SK-N-SH (cell line): ENCODE measurements at regions not wholly inside any gene's neighbourhood (a gene's known extent, or its start where the extent isn't known, plus 50 kb on each side); places are given as distances from the start of the nearest gene placed in this dataset.

Source experiments
- CTCF ChIA-PET: fragments of 300-600, 350-600 bp; formaldehyde crosslinking; extraction: SDS; loops from one replicate; lab custom pipeline; 2021; lab: Yijun Ruan, JAX
- POLR2A ChIA-PET: fragments of 350-600 bp; sonication (Branson Sonifier 250); formaldehyde crosslinking; extraction: SDS; loops from one replicate; lab custom pipeline; 2020; ENCODE audit warnings: antibody characterized with exemption, inconsistent platforms; lab: Yijun Ruan, JAX
- DNase-seq: peaks from one replicate; pipeline ENCODE4 v3.0.0; 2012
- H2AFZ ChIP-seq: fragments of 200-600 bp; sonication (generic); 2 replicates; pipeline ENCODE4 v1.8.1; 2016; ENCODE audit warnings: antibody characterized with exemption, mild to moderate bottlenecking, low read depth
- H3F3A ChIP-seq: fragments of 200-600 bp; sonication (generic); replicated peaks from 2 replicates; pipeline ENCODE3; 2016; ENCODE audit warnings: antibody characterized with exemption, mild to moderate bottlenecking; ENCODE audit not compliant: insufficient read depth
- H3K27ac ChIP-seq, 2 experiments: fragments of 200-500 bp in 1 of 2; fragments of 200-600 bp in 1 of 2; sonication (Bioruptor generic) in 1 of 2; sonication (generic), shearing (Covaris generic) in 1 of 2; 2 replicates each; pipeline versions ENCODE4 v1.5.1 to v1.6.1; 2014 to 2016; ENCODE audit warnings: low read depth in 2 of 2, inconsistent platforms in 1 of 2, low read length in 1 of 2, mild to moderate bottlenecking in 1 of 2, mixed read lengths in 1 of 2
- H3K27me3 ChIP-seq: fragments of 200-600 bp; sonication (generic), shearing (Covaris generic); 2 replicates; pipeline ENCODE4 v1.6.1; 2016; ENCODE audit warnings: mixed run types; ENCODE audit not compliant: insufficient read depth
- H3K36me3 ChIP-seq, 2 experiments: fragments of 200-500 bp in 1 of 2; fragments of 200-600 bp in 1 of 2; sonication (Bioruptor generic) in 1 of 2; sonication (generic) in 1 of 2; replicated peaks in 1 of 2; 2 replicates each; pipeline versions ENCODE3 to v1.5.1; 2014 to 2016; ENCODE audit warnings: low read length in 1 of 2, mild to moderate bottlenecking in 1 of 2; ENCODE audit not compliant: insufficient read depth in 2 of 2, control insufficient read depth in 1 of 2
- H3K4me1 ChIP-seq, 2 experiments: fragments of 200-500 bp in 1 of 2; fragments of 200-600 bp in 1 of 2; sonication (Bioruptor generic) in 1 of 2; sonication (generic), shearing (Covaris generic) in 1 of 2; 2 replicates each; pipeline versions ENCODE4 v1.5.1 to v1.6.1; 2014 to 2016; ENCODE audit warnings: low read depth in 1 of 2, low read length in 1 of 2, mixed run types in 1 of 2; ENCODE audit not compliant: insufficient read depth in 2 of 2, control insufficient read depth in 1 of 2
- H3K4me2 ChIP-seq: fragments of 200-600 bp; sonication (generic), shearing (Covaris generic); 2 replicates; pipeline ENCODE4 v1.6.1; 2017; ENCODE audit warnings: mixed run types
- H3K4me3 ChIP-seq, 2 experiments: fragments of 200-500 bp in 1 of 2; fragments of 200-600 bp in 1 of 2; sonication (Bioruptor generic) in 1 of 2; sonication (generic), shearing (Covaris generic) in 1 of 2; 2 replicates each; pipeline versions ENCODE4 v1.5.1 to v1.8.1; 2014 to 2016; ENCODE audit warnings: low read depth in 2 of 2, inconsistent platforms in 1 of 2, low read length in 1 of 2, mild to moderate bottlenecking in 1 of 2, mixed read lengths in 1 of 2, moderate library complexity in 1 of 2
- H3K79me2 ChIP-seq: fragments of 200-600 bp; sonication (generic); 2 replicates; pipeline ENCODE4 v1.8.1; 2017; ENCODE audit warnings: mild to moderate bottlenecking; ENCODE audit not compliant: insufficient read depth
- H3K9ac ChIP-seq: fragments of 200-600 bp; sonication (generic); 2 replicates; pipeline ENCODE4 v1.6.1; 2017; ENCODE audit warnings: mixed run types
- H3K9me2 ChIP-seq: fragments of 200-600 bp; sonication (generic); 2 replicates; pipeline ENCODE4 v1.6.1; 2017; ENCODE audit warnings: mixed run types
- H3K9me3 ChIP-seq: fragments of 200-600 bp; sonication (generic); 2 replicates; pipeline ENCODE4 v1.6.1; 2017; ENCODE audit warnings: mixed run types, mild to moderate bottlenecking, moderate library complexity
- H4K20me1 ChIP-seq: fragments of 200-600 bp; sonication (generic); 2 replicates; pipeline ENCODE4 v1.6.1; 2017; ENCODE audit warnings: mild to moderate bottlenecking, mixed run types; ENCODE audit not compliant: insufficient read depth
- CHD2 ChIP-seq: fragments of 150-350 bp; IDR thresholded peaks from 2 replicates; pipeline ENCODE4 v1.6.1; 2018; ENCODE audit warnings: low read length; ENCODE audit not compliant: partially characterized antibody
- FOSL2 ChIP-seq: IDR thresholded peaks from 2 replicates; pipeline ENCODE4 v1.4.0; 2012; ENCODE audit warnings: low read depth, mild to moderate bottlenecking, moderate library complexity, borderline replicate concordance
- FOXJ3 ChIP-seq: sonication (generic); formaldehyde crosslinking; IDR thresholded peaks from 2 replicates; pipeline ENCODE4 v1.5.1; 2020; ENCODE audit warnings: mild to moderate bottlenecking, missing genetic modification reagents
- GABPA ChIP-seq: IDR thresholded peaks from 2 replicates; pipeline ENCODE4 v1.4.0; 2012; ENCODE audit warnings: low read depth, mild to moderate bottlenecking
- GATA2 ChIP-seq: sonication (generic); formaldehyde crosslinking; IDR thresholded peaks from 2 replicates; pipeline ENCODE4 v1.5.0; 2020; ENCODE audit warnings: mild to moderate bottlenecking, missing genetic modification reagents
- IRF3 ChIP-seq: fragments of 150-350 bp; IDR thresholded peaks from 2 replicates; pipeline ENCODE4 v1.6.1; 2016; ENCODE audit warnings: mild to moderate bottlenecking, low read depth, low read length
- JUND ChIP-seq: IDR thresholded peaks from 2 replicates; pipeline ENCODE4 v1.4.0; 2012
- MEF2A ChIP-seq: IDR thresholded peaks from 2 replicates; pipeline ENCODE4 v1.4.0; 2012; ENCODE audit warnings: low read depth, borderline replicate concordance
- NRF1 ChIP-seq: IDR thresholded peaks from 2 replicates; pipeline ENCODE4 v1.6.1; 2012; ENCODE audit warnings: low read depth, mild to moderate bottlenecking, low read length
- POLR2AphosphoS5 ChIP-seq: IDR thresholded peaks from 2 replicates; pipeline ENCODE4 v1.6.1; 2012; ENCODE audit warnings: low read depth, low read length
- RAD21 ChIP-seq: IDR thresholded peaks from 2 replicates; pipeline ENCODE4 v1.6.1; 2012; ENCODE audit warnings: mild to moderate bottlenecking, low read length
- RXRA ChIP-seq: IDR thresholded peaks from 2 replicates; pipeline ENCODE4 v1.4.0; 2012; ENCODE audit warnings: low read depth, mild to moderate bottlenecking, borderline replicate concordance
- SIN3A ChIP-seq: IDR thresholded peaks from 2 replicates; pipeline ENCODE4 v1.6.1; 2012; ENCODE audit warnings: low read depth, mild to moderate bottlenecking, low read length, moderate library complexity, borderline replicate concordance
- TCF12 ChIP-seq: IDR thresholded peaks from 2 replicates; pipeline ENCODE4 v1.4.0; 2012
- TEAD4 ChIP-seq: IDR thresholded peaks from 2 replicates; pipeline ENCODE4 v1.4.0; 2012; ENCODE audit warnings: mild to moderate bottlenecking, borderline replicate concordance; ENCODE audit not compliant: insufficient read depth
- USF1 ChIP-seq: IDR thresholded peaks from 2 replicates; pipeline ENCODE4 v1.4.0; 2012; ENCODE audit warnings: low read depth, borderline replicate concordance
- YY1 ChIP-seq: IDR thresholded peaks from 2 replicates; pipeline ENCODE4 v1.4.0; 2012; ENCODE audit warnings: low read depth, mild to moderate bottlenecking
- WGBS: methylation state at CpG from one replicate; pipeline ENCODE4 v1.1.6; 2017; ENCODE audit warnings: low lambda C conversion rate; 5-methylcytosine and 5-hydroxymethylcytosine counted together
- TF ChIP-seq, protein P1 (sequence below): IDR thresholded peaks from 2 replicates; pipeline ENCODE4 v1.4.0; 2012; ENCODE audit warnings: low read depth, borderline replicate concordance
- TF ChIP-seq, protein P2 (sequence below): IDR thresholded peaks from 2 replicates; pipeline ENCODE4 v1.6.1; 2012; ENCODE audit warnings: mild to moderate bottlenecking, low read depth, low read length, moderate library complexity

- TF ChIP-seq IRF3 (no peak), TEAD4 (no peak), USF1 (no peak), MEF2A (no peak), NRF1 (no peak), RXRA (no peak), YY1 (no peak), POLR2AphosphoS5 (no peak)
- TF ChIP-seq, protein P1, sequence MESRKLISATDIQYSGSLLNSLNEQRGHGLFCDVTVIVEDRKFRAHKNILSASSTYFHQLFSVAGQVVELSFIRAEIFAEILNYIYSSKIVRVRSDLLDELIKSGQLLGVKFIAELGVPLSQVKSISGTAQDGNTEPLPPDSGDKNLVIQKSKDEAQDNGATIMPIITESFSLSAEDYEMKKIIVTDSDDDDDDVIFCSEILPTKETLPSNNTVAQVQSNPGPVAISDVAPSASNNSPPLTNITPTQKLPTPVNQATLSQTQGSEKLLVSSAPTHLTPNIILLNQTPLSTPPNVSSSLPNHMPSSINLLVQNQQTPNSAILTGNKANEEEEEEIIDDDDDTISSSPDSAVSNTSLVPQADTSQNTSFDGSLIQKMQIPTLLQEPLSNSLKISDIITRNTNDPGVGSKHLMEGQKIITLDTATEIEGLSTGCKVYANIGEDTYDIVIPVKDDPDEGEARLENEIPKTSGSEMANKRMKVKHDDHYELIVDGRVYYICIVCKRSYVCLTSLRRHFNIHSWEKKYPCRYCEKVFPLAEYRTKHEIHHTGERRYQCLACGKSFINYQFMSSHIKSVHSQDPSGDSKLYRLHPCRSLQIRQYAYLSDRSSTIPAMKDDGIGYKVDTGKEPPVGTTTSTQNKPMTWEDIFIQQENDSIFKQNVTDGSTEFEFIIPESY, result no peak
- TF ChIP-seq, all 33 proteins: peak for 0
These were observed 148.5 kb upstream of the PDE10A start (continued) for GRCh38 chr6:165811512-165811911.

DNA sequence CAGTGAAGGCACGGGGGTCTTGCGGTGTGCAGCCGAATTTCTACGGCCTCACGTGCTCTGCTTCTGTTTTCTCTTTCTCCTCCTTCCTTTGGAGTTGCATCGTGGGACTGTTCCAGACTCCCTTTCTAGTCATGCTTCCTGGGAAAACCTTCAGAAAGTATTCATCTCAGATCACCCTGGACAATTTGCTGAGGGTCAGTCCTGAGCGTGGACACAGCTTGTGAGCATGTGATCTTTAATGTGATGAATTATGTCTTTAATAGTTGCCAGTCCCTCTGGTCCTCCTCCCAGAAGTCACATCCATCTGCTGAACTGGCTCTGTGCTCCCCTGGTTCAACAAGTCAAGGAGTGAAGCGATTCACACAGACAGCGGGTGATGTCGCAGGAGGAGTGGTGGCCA, 145.0 kb upstream of the PDE10A start:
- Histone ChIP-seq H3K27ac (no peak overlapping the region), H3K9ac (no peak overlapping the region), H3K27me3 (no peaks in the 10 kb centered on the region), H3K9me3 (no peaks in the 10 kb centered on the region), H3K4me1 (no peaks in the 10 kb centered on the region), H2AFZ (no peak overlapping the region), H3K4me3 (no peak overlapping the region), H4K20me1 (no peaks in the 10 kb centered on the region), H3K4me2 (no peak overlapping the region), H3K36me3 (no peaks in the 10 kb centered on the region), H3F3A (no peaks in the 10 kb centered on the region), H3K9me2 (no peaks in the 10 kb centered on the region), H3K79me2 (no peaks in the 10 kb centered on the region)
- WGBS, result 51% methylated on average over 10 of the region's 10 CpGs
- CTCF ChIA-PET, result interaction anchor here (0.8 to 1.1 kb wide), 2 partner anchors 27 to 42 kb away, joined by 3 read pairs; no protein-coding TSS in a partner anchor
- TF ChIP-seq GABPA (no peak), RAD21 (no peak), SIN3A (no peak), GATA2 (CRISPR knock-in tag) (no peak), JUND (no peak), NRF1 (no peak), CHD2 (no peak), FOSL2 (no peak), TCF12 (no peak), FOXJ3 (no peak), RXRA (no peak)
- TF ChIP-seq, protein P2, sequence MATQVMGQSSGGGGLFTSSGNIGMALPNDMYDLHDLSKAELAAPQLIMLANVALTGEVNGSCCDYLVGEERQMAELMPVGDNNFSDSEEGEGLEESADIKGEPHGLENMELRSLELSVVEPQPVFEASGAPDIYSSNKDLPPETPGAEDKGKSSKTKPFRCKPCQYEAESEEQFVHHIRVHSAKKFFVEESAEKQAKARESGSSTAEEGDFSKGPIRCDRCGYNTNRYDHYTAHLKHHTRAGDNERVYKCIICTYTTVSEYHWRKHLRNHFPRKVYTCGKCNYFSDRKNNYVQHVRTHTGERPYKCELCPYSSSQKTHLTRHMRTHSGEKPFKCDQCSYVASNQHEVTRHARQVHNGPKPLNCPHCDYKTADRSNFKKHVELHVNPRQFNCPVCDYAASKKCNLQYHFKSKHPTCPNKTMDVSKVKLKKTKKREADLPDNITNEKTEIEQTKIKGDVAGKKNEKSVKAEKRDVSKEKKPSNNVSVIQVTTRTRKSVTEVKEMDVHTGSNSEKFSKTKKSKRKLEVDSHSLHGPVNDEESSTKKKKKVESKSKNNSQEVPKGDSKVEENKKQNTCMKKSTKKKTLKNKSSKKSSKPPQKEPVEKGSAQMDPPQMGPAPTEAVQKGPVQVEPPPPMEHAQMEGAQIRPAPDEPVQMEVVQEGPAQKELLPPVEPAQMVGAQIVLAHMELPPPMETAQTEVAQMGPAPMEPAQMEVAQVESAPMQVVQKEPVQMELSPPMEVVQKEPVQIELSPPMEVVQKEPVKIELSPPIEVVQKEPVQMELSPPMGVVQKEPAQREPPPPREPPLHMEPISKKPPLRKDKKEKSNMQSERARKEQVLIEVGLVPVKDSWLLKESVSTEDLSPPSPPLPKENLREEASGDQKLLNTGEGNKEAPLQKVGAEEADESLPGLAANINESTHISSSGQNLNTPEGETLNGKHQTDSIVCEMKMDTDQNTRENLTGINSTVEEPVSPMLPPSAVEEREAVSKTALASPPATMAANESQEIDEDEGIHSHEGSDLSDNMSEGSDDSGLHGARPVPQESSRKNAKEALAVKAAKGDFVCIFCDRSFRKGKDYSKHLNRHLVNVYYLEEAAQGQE, result no peak
- TF ChIP-seq, all 33 proteins: peak for 0
- no peak for DNase-seq
- POLR2A ChIA-PET, result no interaction called here
